H9 (cell line): ENCODE measurements at regions not wholly inside any gene's neighbourhood (a gene's known extent, or its start where the extent isn't known, plus 50 kb on each side); places are given as distances from the start of the nearest gene placed in this dataset.

Source experiments
- DNase-seq: peaks from one replicate; pipeline ENCODE4 v3.0.0-alpha.2; 2017
- H2AFZ ChIP-seq: one replicate; pipeline ENCODE4 v1.6.1; 2013; ENCODE audit warnings: mild to moderate bottlenecking, low read length, control low read depth, moderate library complexity
- H2AK5ac ChIP-seq: 2 replicates; pipeline ENCODE4 v1.6.1; 2013; ENCODE audit warnings: low read length, control low read depth, mixed read lengths; ENCODE audit not compliant: insufficient read length
- H2BK120ac ChIP-seq: one replicate; pipeline ENCODE4 v1.6.1; 2013; ENCODE audit warnings: low read depth, mild to moderate bottlenecking, low read length, control low read depth, inconsistent platforms; ENCODE audit not compliant: poor library complexity, severe bottlenecking
- H2BK12ac ChIP-seq: 2 replicates; pipeline ENCODE4 v1.6.1; 2013; ENCODE audit warnings: low read length, control low read depth, mixed read lengths, low read depth; ENCODE audit not compliant: insufficient read length
- H2BK15ac ChIP-seq: 2 replicates; pipeline ENCODE4 v1.6.1; 2013; ENCODE audit warnings: low read depth, low read length, control low read depth
- H2BK20ac ChIP-seq: one replicate; pipeline ENCODE4 v1.6.1; 2013; ENCODE audit warnings: low read depth, mild to moderate bottlenecking, low read length, control low read depth, inconsistent platforms; ENCODE audit not compliant: poor library complexity, severe bottlenecking
- H2BK5ac ChIP-seq: 2 replicates; pipeline ENCODE4 v1.6.1; 2013; ENCODE audit warnings: low read length, control low read depth, mixed read lengths; ENCODE audit not compliant: insufficient read length
- H3K14ac ChIP-seq: 2 replicates; pipeline ENCODE4 v1.6.1; 2013; ENCODE audit warnings: low read length, control low read depth; ENCODE audit not compliant: insufficient read depth
- H3K18ac ChIP-seq: 2 replicates; pipeline ENCODE4 v1.6.1; 2013; ENCODE audit warnings: low read depth, mild to moderate bottlenecking, mixed read lengths, low read length, control low read depth; ENCODE audit not compliant: insufficient read length
- H3K23ac ChIP-seq: 2 replicates; pipeline ENCODE4 v1.6.1; 2013; ENCODE audit warnings: low read length, control low read depth, mixed read lengths, low read depth; ENCODE audit not compliant: insufficient read length
- H3K23me2 ChIP-seq: 2 replicates; pipeline ENCODE4 v1.6.1; 2013; ENCODE audit warnings: low read depth, mild to moderate bottlenecking, mixed read lengths, low read length, control low read depth; ENCODE audit not compliant: insufficient read length, poor library complexity, severe bottlenecking
- H3K27ac ChIP-seq: 2 replicates; pipeline ENCODE4 v1.5.1; 2013; ENCODE audit warnings: low read length, control low read depth, mixed read lengths, low read depth; ENCODE audit not compliant: insufficient read length
- H3K27me3 ChIP-seq: 2 replicates; pipeline ENCODE4 v1.6.1; 2013; ENCODE audit warnings: low read length, control low read depth, inconsistent platforms; ENCODE audit not compliant: insufficient read depth
- H3K4ac ChIP-seq: 2 replicates; pipeline ENCODE4 v1.6.1; 2013; ENCODE audit warnings: low read depth, mild to moderate bottlenecking, control low read depth, inconsistent platforms, low read length, moderate library complexity
- H3K4me1 ChIP-seq: 2 replicates; pipeline ENCODE4 v1.6.1; 2013; ENCODE audit warnings: low read length, control low read depth, inconsistent platforms; ENCODE audit not compliant: insufficient read depth
- H3K4me2 ChIP-seq: 2 replicates; pipeline ENCODE4 v1.6.1; 2013; ENCODE audit warnings: low read length, control low read depth, mixed read lengths; ENCODE audit not compliant: insufficient read length, insufficient read depth
- H3K56ac ChIP-seq: 2 replicates; pipeline ENCODE4 v1.6.1; 2013; ENCODE audit warnings: low read depth, mild to moderate bottlenecking, mixed read lengths, low read length, control low read depth; ENCODE audit not compliant: insufficient read length
- H3K79me1 ChIP-seq: 2 replicates; pipeline ENCODE4 v1.6.1; 2013; ENCODE audit warnings: low read depth, mild to moderate bottlenecking, moderate library complexity, low read length, control low read depth, inconsistent platforms; ENCODE audit not compliant: insufficient read depth, poor library complexity, severe bottlenecking
- H3K79me2 ChIP-seq: 2 replicates; pipeline ENCODE4 v1.6.1; 2013; ENCODE audit warnings: low read length, control low read depth, inconsistent platforms; ENCODE audit not compliant: insufficient read depth
- H3K9ac ChIP-seq: 2 replicates; pipeline ENCODE4 v1.6.1; 2013; ENCODE audit warnings: low read length, control low read depth, mixed read lengths; ENCODE audit not compliant: insufficient read length; ENCODE audit errors: extremely low read depth
- H3K9me3 ChIP-seq: one replicate; pipeline ENCODE4 v1.6.1; 2013; ENCODE audit warnings: low read depth, low read length, inconsistent platforms; ENCODE audit not compliant: control insufficient read depth
- H3T11ph ChIP-seq: one replicate; pipeline ENCODE4 v1.6.1; 2013; ENCODE audit warnings: mild to moderate bottlenecking, low read length, control low read depth, inconsistent platforms
- H4K20me1 ChIP-seq: one replicate; pipeline ENCODE4 v1.6.1; 2013; ENCODE audit not compliant: control insufficient read depth, insufficient read length, insufficient read depth
- H4K5ac ChIP-seq: 2 replicates; pipeline ENCODE4 v1.6.1; 2013; ENCODE audit warnings: low read depth, mild to moderate bottlenecking, mixed read lengths, low read length, control low read depth; ENCODE audit not compliant: insufficient read length
- H4K8ac ChIP-seq: replicated peaks from 2 replicates; pipeline ENCODE4 v1.6.1; 2013; ENCODE audit warnings: low read length, control low read depth, mixed read lengths, low read depth; ENCODE audit not compliant: insufficient read length
- H4K91ac ChIP-seq: 2 replicates; pipeline ENCODE4 v1.6.1; 2013; ENCODE audit warnings: low read depth, mild to moderate bottlenecking, moderate library complexity, mixed read lengths, low read length, control low read depth; ENCODE audit not compliant: insufficient read length
- H3K27ac Mint-ChIP-seq, 3 experiments: 2 replicates in 2 of 3; 3 replicates in 1 of 3; pipeline ENCODE4 v1.8.0; 2020 to 2021; ENCODE audit warnings: mixed read lengths in 3 of 3, mild to moderate bottlenecking in 1 of 3, moderate library complexity in 1 of 3
- H3K27me3 Mint-ChIP-seq: 2 replicates; pipeline ENCODE4 v1.8.0; 2021; ENCODE audit warnings: low read depth, mild to moderate bottlenecking, moderate library complexity, mixed read lengths
- H3K36me3 Mint-ChIP-seq, 3 experiments: 2 replicates in 2 of 3; 3 replicates in 1 of 3; pipeline ENCODE4 v1.8.0; 2020 to 2021; ENCODE audit warnings: low read depth in 3 of 3, mixed read lengths in 3 of 3; ENCODE audit not compliant: insufficient read depth in 1 of 3
- H3K4me1 Mint-ChIP-seq, 2 experiments: 2 replicates each; pipeline ENCODE4 v1.8.0; 2020; ENCODE audit warnings: mixed read lengths in 2 of 2
- H3K4me3 Mint-ChIP-seq, 2 experiments: 2 replicates in 1 of 2; 3 replicates in 1 of 2; pipeline ENCODE4 v1.8.0; 2020 to 2021; ENCODE audit warnings: mild to moderate bottlenecking in 2 of 2, mixed read lengths in 2 of 2, moderate library complexity in 1 of 2
- H3K9me3 Mint-ChIP-seq, 2 experiments: 2 replicates in 1 of 2; 3 replicates in 1 of 2; pipeline ENCODE4 v1.8.0; 2020; ENCODE audit warnings: mild to moderate bottlenecking in 2 of 2, mixed read lengths in 2 of 2, moderate library complexity in 1 of 2
- TF ChIP-seq, protein P1 (sequence below): fragments of 200-600 bp; sonication (generic); conservative IDR thresholded peaks from 3 replicates; pipeline ENCODE4 v1.8.0; 2021; ENCODE audit warnings: antibody characterized with exemption, mild to moderate bottlenecking

- no peak overlapping the region for H3K4me2 ChIP-seq
- no peak overlapping the region for H2BK15ac ChIP-seq
- H2BK12ac ChIP-seq = no peak overlapping the region
- no peak overlapping the region for H3K23ac ChIP-seq
- H3K4ac ChIP-seq = no peak overlapping the region
- DNase-seq = no peak
- H2BK5ac ChIP-seq = no peak overlapping the region
- no peaks in the 10 kb centered on the region; a peak in 1 of 5 replicates for H3K9me3 Mint-ChIP-seq
- H2AFZ ChIP-seq = no peak overlapping the region
- no peak overlapping the region for H3K27ac Mint-ChIP-seq
- no peaks in the 10 kb centered on the region for H3K79me2 ChIP-seq
- no peak overlapping the region for H2AK5ac ChIP-seq
- H2BK20ac ChIP-seq = no peak overlapping the region
- H3K4me1 ChIP-seq = no peaks in the 10 kb centered on the region
- H3T11ph ChIP-seq = no peak overlapping the region
- no peak overlapping the region for H4K91ac ChIP-seq
- no peaks in the 10 kb centered on the region for H3K79me1 ChIP-seq
- H2BK120ac ChIP-seq = no peak overlapping the region
- no peak overlapping the region for H3K9ac ChIP-seq
- no peak overlapping the region for H4K8ac ChIP-seq
- peaks cover 15 to 19% of the 10 kb centered on the region in 2 experiments for H3K4me1 Mint-ChIP-seq
- no peak overlapping the region for H4K5ac ChIP-seq
- no peak overlapping the region for H3K4me3 Mint-ChIP-seq
- no peak overlapping the region for H3K14ac ChIP-seq
- H3K36me3 Mint-ChIP-seq = no peaks in the 10 kb centered on the region
- H3K18ac ChIP-seq = no peak overlapping the region
- no peaks in the 10 kb centered on the region for H4K20me1 ChIP-seq
- no peaks in the 10 kb centered on the region for H3K23me2 ChIP-seq
- H3K9me3 ChIP-seq = no peaks in the 10 kb centered on the region
- no peak overlapping the region for H3K27ac ChIP-seq
- H3K27me3 ChIP-seq = no peaks in the 10 kb centered on the region
- H3K27me3 Mint-ChIP-seq = no peaks in the 10 kb centered on the region
- TF ChIP-seq, protein P1, sequence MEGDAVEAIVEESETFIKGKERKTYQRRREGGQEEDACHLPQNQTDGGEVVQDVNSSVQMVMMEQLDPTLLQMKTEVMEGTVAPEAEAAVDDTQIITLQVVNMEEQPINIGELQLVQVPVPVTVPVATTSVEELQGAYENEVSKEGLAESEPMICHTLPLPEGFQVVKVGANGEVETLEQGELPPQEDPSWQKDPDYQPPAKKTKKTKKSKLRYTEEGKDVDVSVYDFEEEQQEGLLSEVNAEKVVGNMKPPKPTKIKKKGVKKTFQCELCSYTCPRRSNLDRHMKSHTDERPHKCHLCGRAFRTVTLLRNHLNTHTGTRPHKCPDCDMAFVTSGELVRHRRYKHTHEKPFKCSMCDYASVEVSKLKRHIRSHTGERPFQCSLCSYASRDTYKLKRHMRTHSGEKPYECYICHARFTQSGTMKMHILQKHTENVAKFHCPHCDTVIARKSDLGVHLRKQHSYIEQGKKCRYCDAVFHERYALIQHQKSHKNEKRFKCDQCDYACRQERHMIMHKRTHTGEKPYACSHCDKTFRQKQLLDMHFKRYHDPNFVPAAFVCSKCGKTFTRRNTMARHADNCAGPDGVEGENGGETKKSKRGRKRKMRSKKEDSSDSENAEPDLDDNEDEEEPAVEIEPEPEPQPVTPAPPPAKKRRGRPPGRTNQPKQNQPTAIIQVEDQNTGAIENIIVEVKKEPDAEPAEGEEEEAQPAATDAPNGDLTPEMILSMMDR = no peak
- H3K56ac ChIP-seq = no peak overlapping the region
Measured at GRCh38 chr14:85254711-85255110, 275.2 kb upstream of the FLRT2 start.
